WTC11 (cell line): ENCODE measurements at regions not wholly inside any gene's neighbourhood (a gene's known extent, or its start where the extent isn't known, plus 50 kb on each side); places are given as distances from the start of the nearest gene placed in this dataset.

ENCODE experiments used
- ATAC-seq: fragments of 200-7000 bp; cut with Tn5 transposase; 2 replicates; pipeline ENCODE4 v1.10.0; 2021; ENCODE audit warnings: mild to moderate bottlenecking, moderate library complexity
- CTCF ChIA-PET: fragments of 300-600 bp; sonication (Branson Sonifier 250); formaldehyde crosslinking; loops from one replicate; lab custom pipeline; 2021; ENCODE audit warnings: antibody characterized with exemption; lab: Charles Lee
- POLR2A ChIA-PET: fragments of 350-600 bp; sonication (Branson Sonifier 250); formaldehyde crosslinking; loops from one replicate; lab custom pipeline; 2021; ENCODE audit warnings: antibody characterized with exemption; lab: Charles Lee
- DNase-seq: peaks from one replicate; pipeline ENCODE4 v3.0.0; 2021; ENCODE audit warnings: low spot score
- H3K27ac Mint-ChIP-seq: 2 replicates; pipeline ENCODE4 v1.8.0; 2021; ENCODE audit warnings: mixed read lengths
- H3K27me3 Mint-ChIP-seq: 2 replicates; pipeline ENCODE4 v1.8.0; 2021; ENCODE audit warnings: low read depth, mild to moderate bottlenecking, moderate library complexity, mixed read lengths
- H3K36me3 Mint-ChIP-seq: 2 replicates; pipeline ENCODE4 v1.8.0; 2021; ENCODE audit warnings: mixed read lengths
- H3K4me1 Mint-ChIP-seq: 2 replicates; pipeline ENCODE4 v1.8.0; 2022; ENCODE audit warnings: mixed read lengths
- H3K4me3 Mint-ChIP-seq: 2 replicates; pipeline ENCODE4 v1.8.0; 2021; ENCODE audit warnings: mild to moderate bottlenecking, moderate library complexity, mixed read lengths
- H3K9me3 Mint-ChIP-seq: 2 replicates; pipeline ENCODE4 v1.8.0; 2021; ENCODE audit warnings: mixed read lengths
- ARID4B ChIP-seq: sonication (generic); formaldehyde crosslinking; IDR thresholded peaks from 2 replicates; pipeline ENCODE4 v1.8.0; 2023; ENCODE audit warnings: missing genetic modification reagents, mild to moderate bottlenecking, borderline replicate concordance
- CTCF ChIP-seq: fragments of 200-600 bp; IDR thresholded peaks from 2 replicates; pipeline ENCODE4 v1.8.0; 2022; ENCODE audit warnings: antibody characterized with exemption
- FOXJ3 ChIP-seq: sonication (generic); formaldehyde crosslinking; IDR thresholded peaks from 2 replicates; pipeline ENCODE4 v1.9.0; 2021; ENCODE audit warnings: missing genetic modification reagents, mild to moderate bottlenecking, borderline replicate concordance
- JUN ChIP-seq: sonication (generic); formaldehyde crosslinking; IDR thresholded peaks from 2 replicates; pipeline ENCODE4 v1.8.0; 2023; ENCODE audit warnings: mild to moderate bottlenecking, missing genetic modification reagents
- MXD4 ChIP-seq: fragments of 250-450 bp; sonication (Bioruptor Pico); IDR thresholded peaks from 2 replicates; pipeline ENCODE4 v1.8.0; 2021; ENCODE audit warnings: mild to moderate bottlenecking, moderate library complexity, borderline replicate concordance
- NFYB ChIP-seq: sonication (generic); formaldehyde crosslinking; conservative IDR thresholded peaks from 2 replicates; pipeline ENCODE4 v1.8.0; 2022; ENCODE audit warnings: low read depth, missing genetic modification reagents
- NR3C1 ChIP-seq: sonication (generic); formaldehyde crosslinking; conservative IDR thresholded peaks from 2 replicates; pipeline ENCODE4 v1.8.1; 2023; ENCODE audit warnings: low read depth, mild to moderate bottlenecking, missing genetic modification reagents
- OVOL2 ChIP-seq: fragments of 250-450 bp; sonication (Bioruptor Pico); IDR thresholded peaks from 2 replicates; pipeline ENCODE4 v1.9.0; 2021; ENCODE audit warnings: mild to moderate bottlenecking, borderline replicate concordance
- RELA ChIP-seq: sonication (generic); formaldehyde crosslinking; IDR thresholded peaks from 2 replicates; pipeline ENCODE4 v1.8.1; 2022; ENCODE audit warnings: missing genetic modification reagents, mild to moderate bottlenecking, borderline replicate concordance
- SMAD3 ChIP-seq: sonication (generic); formaldehyde crosslinking; IDR thresholded peaks from 2 replicates; pipeline ENCODE4 v1.8.0; 2022; ENCODE audit warnings: missing genetic modification reagents, mild to moderate bottlenecking, borderline replicate concordance
- TP53 ChIP-seq: sonication (generic); formaldehyde crosslinking; IDR thresholded peaks from 2 replicates; pipeline ENCODE4 v1.8.1; 2023; ENCODE audit warnings: mild to moderate bottlenecking, missing genetic modification reagents
- ZNF121 ChIP-seq: sonication (generic); formaldehyde crosslinking; IDR thresholded peaks from 2 replicates; pipeline ENCODE4 v1.8.0; 2023; ENCODE audit warnings: missing genetic modification reagents
- ZNF138 ChIP-seq: sonication (generic); formaldehyde crosslinking; conservative IDR thresholded peaks from 2 replicates; pipeline ENCODE4 v1.8.1; 2022; ENCODE audit warnings: mild to moderate bottlenecking, moderate library complexity, missing genetic modification reagents
- ZNF263 ChIP-seq: sonication (generic); formaldehyde crosslinking; IDR thresholded peaks from 2 replicates; pipeline ENCODE4 v1.8.1; 2022; ENCODE audit warnings: low read depth, mild to moderate bottlenecking, moderate library complexity, missing genetic modification reagents
- ZNF416 ChIP-seq: fragments of 250-450 bp; sonication (Bioruptor Pico); IDR thresholded peaks from 2 replicates; pipeline ENCODE4 v1.9.0; 2021; ENCODE audit warnings: mild to moderate bottlenecking, inconsistent platforms
- ZNF671 ChIP-seq: fragments of 250-450 bp; sonication (Bioruptor Pico); IDR thresholded peaks from 2 replicates; pipeline ENCODE4 v1.8.0; 2021; ENCODE audit warnings: mild to moderate bottlenecking
- TF ChIP-seq, protein P1 (sequence below): sonication (generic); formaldehyde crosslinking; IDR thresholded peaks from 2 replicates; pipeline ENCODE4 v1.8.0; 2022; ENCODE audit warnings: mild to moderate bottlenecking, missing genetic modification reagents
- TF ChIP-seq, protein P2 (sequence below): sonication (generic); formaldehyde crosslinking; IDR thresholded peaks from 2 replicates; pipeline ENCODE4 v1.8.1; 2023; ENCODE audit warnings: mild to moderate bottlenecking, missing genetic modification reagents, moderate library complexity
- TF ChIP-seq, protein P3 (sequence below): sonication (generic); formaldehyde crosslinking; IDR thresholded peaks from 2 replicates; pipeline ENCODE4 v1.8.1; 2023; ENCODE audit warnings: mild to moderate bottlenecking, missing genetic modification reagents, moderate library complexity
- TF ChIP-seq, protein P4 (sequence below): sonication (generic); formaldehyde crosslinking; IDR thresholded peaks from 2 replicates; pipeline ENCODE4 v1.8.1; 2022; ENCODE audit warnings: mild to moderate bottlenecking, missing genetic modification reagents, moderate library complexity, borderline replicate concordance
- TF ChIP-seq, protein P5 (sequence below): fragments of 250-450 bp; sonication (Bioruptor Pico); IDR thresholded peaks from 2 replicates; pipeline ENCODE4 v1.8.0; 2021; ENCODE audit warnings: mild to moderate bottlenecking
- TF ChIP-seq, protein P6 (sequence below): fragments of 250-450 bp; sonication (Bioruptor Pico); IDR thresholded peaks from 2 replicates; pipeline ENCODE4 v2.1.2; 2022; ENCODE audit warnings: mild to moderate bottlenecking, moderate library complexity
- TF ChIP-seq, protein P7 (sequence below): sonication (generic); formaldehyde crosslinking; conservative IDR thresholded peaks from 2 replicates; pipeline ENCODE4 v1.8.1; 2022; ENCODE audit warnings: mild to moderate bottlenecking, missing genetic modification reagents

- ATAC-seq, result no peak
- H3K4me1 Mint-ChIP-seq, result no peaks in the 10 kb centered on the region
Observed at GRCh38 chrX:4851534-4851933, 1138.1 kb upstream of the PRKX start.

DNA sequence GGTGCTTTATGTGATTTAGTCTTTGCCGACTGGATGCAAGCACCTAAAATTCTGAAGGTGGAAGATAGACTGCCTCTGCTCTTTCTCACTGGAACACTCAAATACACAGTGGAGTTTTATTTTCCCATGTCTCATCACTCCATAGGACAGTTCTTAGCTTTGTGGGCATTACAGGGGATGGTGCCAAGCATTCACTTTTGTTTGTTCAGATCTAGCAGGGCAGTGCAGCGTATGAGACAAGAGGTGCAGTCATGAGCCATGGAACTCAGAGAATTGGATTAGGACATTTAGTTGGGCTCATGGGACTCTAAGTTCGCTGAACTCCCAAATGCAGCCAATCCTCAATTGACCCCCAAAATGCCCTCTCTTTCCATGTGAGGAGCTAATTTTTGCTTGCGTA is 1136.9 kb upstream of the PRKX start:
- ChIA-PET CTCF (no interaction called here), POLR2A (no interaction called here)
- H3K27ac Mint-ChIP-seq, result no peak overlapping the region
- no peaks in the 10 kb centered on the region; the same call in 1 of the 2 replicates for H3K27me3 Mint-ChIP-seq
- H3K9me3 Mint-ChIP-seq, result no peaks in the 10 kb centered on the region
- ATAC-seq, result no peak
- no peak for DNase-seq
- H3K4me3 Mint-ChIP-seq, result no peak overlapping the region
- H3K4me1 Mint-ChIP-seq, result no peaks in the 10 kb centered on the region
- H3K36me3 Mint-ChIP-seq, result no peaks in the 10 kb centered on the region
- TF ChIP-seq, protein P1, sequence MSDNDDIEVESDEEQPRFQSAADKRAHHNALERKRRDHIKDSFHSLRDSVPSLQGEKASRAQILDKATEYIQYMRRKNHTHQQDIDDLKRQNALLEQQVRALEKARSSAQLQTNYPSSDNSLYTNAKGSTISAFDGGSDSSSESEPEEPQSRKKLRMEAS (CRISPR knock-in tag), result no peak
- TF ChIP-seq JUN (no peak), OVOL2 (no peak), ZNF671 (CRISPR knock-in tag) (no peak), TP53 (CRISPR knock-in tag) (no peak), MXD4 (no peak), ZNF121 (CRISPR knock-in tag) (no peak), ARID4B (CRISPR knock-in tag) (no peak), CTCF (no peak), ZNF416 (CRISPR knock-in tag) (no peak), SMAD3 (CRISPR knock-in tag) (no peak)
- TF ChIP-seq, protein P2, sequence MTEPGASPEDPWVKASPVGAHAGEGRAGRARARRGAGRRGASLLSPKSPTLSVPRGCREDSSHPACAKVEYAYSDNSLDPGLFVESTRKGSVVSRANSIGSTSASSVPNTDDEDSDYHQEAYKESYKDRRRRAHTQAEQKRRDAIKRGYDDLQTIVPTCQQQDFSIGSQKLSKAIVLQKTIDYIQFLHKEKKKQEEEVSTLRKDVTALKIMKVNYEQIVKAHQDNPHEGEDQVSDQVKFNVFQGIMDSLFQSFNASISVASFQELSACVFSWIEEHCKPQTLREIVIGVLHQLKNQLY (CRISPR knock-in tag), result no peak

More at GRCh38 chrX:4851534-4851933, 1138.1 kb upstream of the PRKX start:
- Mint-ChIP-seq H3K9me3 (no peaks in the 10 kb centered on the region), H3K27ac (no peak overlapping the region), H3K27me3 (no peaks in the 10 kb centered on the region; the same call in 1 of the 2 replicates), H3K4me3 (no peak overlapping the region), H3K36me3 (no peaks in the 10 kb centered on the region)
- POLR2A ChIA-PET, result no interaction called here
- no peak for DNase-seq
- CTCF ChIA-PET, result no interaction called here
- TF ChIP-seq ZNF416 (CRISPR knock-in tag) (no peak), NFYB (CRISPR knock-in tag) (no peak), ZNF138 (no peak), RELA (CRISPR knock-in tag) (no peak), NR3C1 (CRISPR knock-in tag) (no peak), FOXJ3 (CRISPR knock-in tag) (no peak), ZNF263 (CRISPR knock-in tag) (no peak)
- TF ChIP-seq, protein P3, sequence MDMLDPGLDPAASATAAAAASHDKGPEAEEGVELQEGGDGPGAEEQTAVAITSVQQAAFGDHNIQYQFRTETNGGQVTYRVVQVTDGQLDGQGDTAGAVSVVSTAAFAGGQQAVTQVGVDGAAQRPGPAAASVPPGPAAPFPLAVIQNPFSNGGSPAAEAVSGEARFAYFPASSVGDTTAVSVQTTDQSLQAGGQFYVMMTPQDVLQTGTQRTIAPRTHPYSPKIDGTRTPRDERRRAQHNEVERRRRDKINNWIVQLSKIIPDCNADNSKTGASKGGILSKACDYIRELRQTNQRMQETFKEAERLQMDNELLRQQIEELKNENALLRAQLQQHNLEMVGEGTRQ (CRISPR knock-in tag), result no peak
- TF ChIP-seq, protein P4, sequence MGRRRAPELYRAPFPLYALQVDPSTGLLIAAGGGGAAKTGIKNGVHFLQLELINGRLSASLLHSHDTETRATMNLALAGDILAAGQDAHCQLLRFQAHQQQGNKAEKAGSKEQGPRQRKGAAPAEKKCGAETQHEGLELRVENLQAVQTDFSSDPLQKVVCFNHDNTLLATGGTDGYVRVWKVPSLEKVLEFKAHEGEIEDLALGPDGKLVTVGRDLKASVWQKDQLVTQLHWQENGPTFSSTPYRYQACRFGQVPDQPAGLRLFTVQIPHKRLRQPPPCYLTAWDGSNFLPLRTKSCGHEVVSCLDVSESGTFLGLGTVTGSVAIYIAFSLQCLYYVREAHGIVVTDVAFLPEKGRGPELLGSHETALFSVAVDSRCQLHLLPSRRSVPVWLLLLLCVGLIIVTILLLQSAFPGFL (CRISPR knock-in tag), result no peak
- TF ChIP-seq, protein P5, sequence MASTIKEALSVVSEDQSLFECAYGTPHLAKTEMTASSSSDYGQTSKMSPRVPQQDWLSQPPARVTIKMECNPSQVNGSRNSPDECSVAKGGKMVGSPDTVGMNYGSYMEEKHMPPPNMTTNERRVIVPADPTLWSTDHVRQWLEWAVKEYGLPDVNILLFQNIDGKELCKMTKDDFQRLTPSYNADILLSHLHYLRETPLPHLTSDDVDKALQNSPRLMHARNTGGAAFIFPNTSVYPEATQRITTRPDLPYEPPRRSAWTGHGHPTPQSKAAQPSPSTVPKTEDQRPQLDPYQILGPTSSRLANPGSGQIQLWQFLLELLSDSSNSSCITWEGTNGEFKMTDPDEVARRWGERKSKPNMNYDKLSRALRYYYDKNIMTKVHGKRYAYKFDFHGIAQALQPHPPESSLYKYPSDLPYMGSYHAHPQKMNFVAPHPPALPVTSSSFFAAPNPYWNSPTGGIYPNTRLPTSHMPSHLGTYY (CRISPR knock-in tag), result no peak
- TF ChIP-seq, protein P6, sequence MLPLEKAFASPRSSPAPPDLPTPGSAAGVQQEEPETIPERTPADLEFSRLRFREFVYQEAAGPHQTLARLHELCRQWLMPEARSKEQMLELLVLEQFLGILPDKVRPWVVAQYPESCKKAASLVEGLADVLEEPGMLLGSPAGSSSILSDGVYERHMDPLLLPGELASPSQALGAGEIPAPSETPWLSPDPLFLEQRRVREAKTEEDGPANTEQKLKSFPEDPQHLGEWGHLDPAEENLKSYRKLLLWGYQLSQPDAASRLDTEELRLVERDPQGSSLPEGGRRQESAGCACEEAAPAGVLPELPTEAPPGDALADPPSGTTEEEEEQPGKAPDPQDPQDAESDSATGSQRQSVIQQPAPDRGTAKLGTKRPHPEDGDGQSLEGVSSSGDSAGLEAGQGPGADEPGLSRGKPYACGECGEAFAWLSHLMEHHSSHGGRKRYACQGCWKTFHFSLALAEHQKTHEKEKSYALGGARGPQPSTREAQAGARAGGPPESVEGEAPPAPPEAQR, result no peak
- TF ChIP-seq, protein P7, sequence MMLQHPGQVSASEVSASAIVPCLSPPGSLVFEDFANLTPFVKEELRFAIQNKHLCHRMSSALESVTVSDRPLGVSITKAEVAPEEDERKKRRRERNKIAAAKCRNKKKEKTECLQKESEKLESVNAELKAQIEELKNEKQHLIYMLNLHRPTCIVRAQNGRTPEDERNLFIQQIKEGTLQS (CRISPR knock-in tag), result no peak
